K562 (cell line): ENCODE measurements at regions not wholly inside any gene's neighbourhood (a gene's known extent, or its start where the extent isn't known, plus 50 kb on each side); places are given as distances from the start of the nearest gene placed in this dataset.
A peak's percentile ranks its signal among the peaks of the same experiment; 100 is the strongest.

Experiments
- BRD9 ChIP-seq: fragments of 450-650 bp; IDR thresholded peaks from 2 replicates; pipeline ENCODE4 v1.6.1; 2018; ENCODE audit warnings: low read depth; ENCODE audit not compliant: partially characterized antibody
- CBFB ChIP-seq: sonication (generic); formaldehyde crosslinking; IDR thresholded peaks from 2 replicates; pipeline ENCODE4 v1.4.0; 2020; ENCODE audit warnings: mild to moderate bottlenecking, missing genetic modification reagents
- CBX5 ChIP-seq: IDR thresholded peaks from 2 replicates; pipeline ENCODE4 v1.6.1; 2014; ENCODE audit warnings: low read depth, borderline replicate concordance
- FOXM1 ChIP-seq, 2 experiments: fragments of 450-650 bp in 1 of 2; sonication (generic) in 1 of 2; formaldehyde crosslinking in 1 of 2; IDR thresholded peaks; 2 replicates each; pipeline versions ENCODE4 v1.6.1 to v1.9.0; 2017 to 2022; ENCODE audit warnings: low read depth in 2 of 2, mild to moderate bottlenecking in 2 of 2, missing genetic modification reagents in 1 of 2, moderate library complexity in 1 of 2
- JUN ChIP-seq, 2 experiments: sonication (generic) in 1 of 2; formaldehyde crosslinking in 1 of 2; IDR thresholded peaks; 2 replicates each; pipeline versions ENCODE4 v1.6.1 to v1.8.0; 2012 to 2022; ENCODE audit warnings: borderline replicate concordance in 2 of 2, mild to moderate bottlenecking in 2 of 2, improper control_type of control experiment in 1 of 2, low read depth in 1 of 2, low read length in 1 of 2, missing genetic modification reagents in 1 of 2
- KDM1A ChIP-seq, 2 experiments: fragments of 450-650 bp; IDR thresholded peaks; 2 replicates each; pipeline ENCODE4 v1.6.1; 2016; ENCODE audit warnings: mild to moderate bottlenecking in 2 of 2
- KLF6 ChIP-seq: fragments of 250-450 bp; sonication (Bioruptor Pico); IDR thresholded peaks from 2 replicates; pipeline ENCODE4 v1.4.0; 2020; ENCODE audit warnings: mild to moderate bottlenecking, moderate library complexity, borderline replicate concordance
- MAZ ChIP-seq, 2 experiments: fragments of 450-650 bp in 1 of 2; sonication (generic) in 1 of 2; formaldehyde crosslinking; IDR thresholded peaks in 1 of 2; conservative IDR thresholded peaks in 1 of 2; 2 replicates each; pipeline versions ENCODE4 v1.4.0 to v1.5.0; 2020; ENCODE audit warnings: mild to moderate bottlenecking in 1 of 2, missing genetic modification reagents in 1 of 2
- MTA1 ChIP-seq: fragments of 450-650 bp; IDR thresholded peaks from 2 replicates; pipeline ENCODE4 v1.6.1; 2017; ENCODE audit warnings: borderline replicate concordance
- MYNN ChIP-seq, 2 experiments: sonication (generic); formaldehyde crosslinking in 1 of 2; IDR thresholded peaks; 2 replicates each; pipeline versions ENCODE4 v1.5.0 to v1.6.1; 2016 to 2020; ENCODE audit warnings: antibody characterized with exemption in 1 of 2, missing genetic modification reagents in 1 of 2
- PHB2 ChIP-seq: fragments of 450-650 bp; IDR thresholded peaks from 2 replicates; pipeline ENCODE4 v1.6.1; 2017; ENCODE audit warnings: low read depth
- PRPF4 ChIP-seq: fragments of 200-400 bp; formaldehyde crosslinking; IDR thresholded peaks from one replicate; pipeline ENCODE4 v1.6.1; 2017; ENCODE audit warnings: low read length, low read depth, mild to moderate bottlenecking; ENCODE audit not compliant: insufficient read depth, poor library complexity, severe bottlenecking
- RB1 ChIP-seq: fragments of 450-650 bp; IDR thresholded peaks from 2 replicates; pipeline ENCODE4 v1.6.1; 2017; ENCODE audit warnings: low read depth, mild to moderate bottlenecking
- RCOR1 ChIP-seq, 2 experiments: IDR thresholded peaks; 2 replicates each; pipeline ENCODE4 v1.6.1; 2012; ENCODE audit warnings: low read depth in 2 of 2, low read length in 2 of 2, borderline replicate concordance in 1 of 2, improper control_type of control experiment in 1 of 2
- RFX7 ChIP-seq: fragments of 250-450 bp; sonication (Bioruptor Pico); IDR thresholded peaks from 2 replicates; pipeline ENCODE4 v1.5.1; 2021; ENCODE audit warnings: mild to moderate bottlenecking
- SMAD3 ChIP-seq: fragments of 450-650 bp; formaldehyde crosslinking; conservative IDR thresholded peaks from 2 replicates; pipeline ENCODE4 v1.4.0; 2020; ENCODE audit warnings: mild to moderate bottlenecking
- SREBF1 ChIP-seq: fragments of 150-350 bp; IDR thresholded peaks from 2 replicates; pipeline ENCODE4 v1.6.1; 2014; ENCODE audit warnings: antibody characterized with exemption, low read depth, low read length, borderline replicate concordance
- TAF9B ChIP-seq: fragments of 450-650 bp; IDR thresholded peaks from 2 replicates; pipeline ENCODE4 v1.6.1; 2018; ENCODE audit warnings: mild to moderate bottlenecking; ENCODE audit not compliant: partially characterized antibody
- TFAP4 ChIP-seq: sonication (generic); formaldehyde crosslinking; IDR thresholded peaks from 2 replicates; pipeline ENCODE4 v1.8.0; 2022; ENCODE audit warnings: missing genetic modification reagents, mild to moderate bottlenecking, moderate library complexity, borderline replicate concordance
- XRCC3 ChIP-seq: fragments of 450-650 bp; IDR thresholded peaks from 2 replicates; pipeline ENCODE4 v1.6.1; 2017; ENCODE audit warnings: mild to moderate bottlenecking, moderate library complexity
- TF ChIP-seq, protein P1 (sequence below): IDR thresholded peaks from 2 replicates; pipeline ENCODE4 v1.6.1; 2012; ENCODE audit warnings: low read depth, low read length, improper control_type of control experiment, borderline replicate concordance
- TF ChIP-seq, protein P2 (sequence below): sonication (generic); formaldehyde crosslinking; IDR thresholded peaks from 2 replicates; pipeline ENCODE4 v1.9.0; 2022; ENCODE audit warnings: mild to moderate bottlenecking, missing genetic modification reagents
- TF ChIP-seq, protein P3 (sequence below): fragments of 250-450 bp; sonication (Bioruptor Pico); IDR thresholded peaks from 2 replicates; pipeline ENCODE4 v1.5.0; 2021
- TF ChIP-seq, protein P4 (sequence below): IDR thresholded peaks from 3 replicates; pipeline ENCODE4 v1.6.1; 2011; ENCODE audit warnings: borderline replicate concordance, mild to moderate bottlenecking; ENCODE audit not compliant: insufficient read length, insufficient read depth

DNA sequence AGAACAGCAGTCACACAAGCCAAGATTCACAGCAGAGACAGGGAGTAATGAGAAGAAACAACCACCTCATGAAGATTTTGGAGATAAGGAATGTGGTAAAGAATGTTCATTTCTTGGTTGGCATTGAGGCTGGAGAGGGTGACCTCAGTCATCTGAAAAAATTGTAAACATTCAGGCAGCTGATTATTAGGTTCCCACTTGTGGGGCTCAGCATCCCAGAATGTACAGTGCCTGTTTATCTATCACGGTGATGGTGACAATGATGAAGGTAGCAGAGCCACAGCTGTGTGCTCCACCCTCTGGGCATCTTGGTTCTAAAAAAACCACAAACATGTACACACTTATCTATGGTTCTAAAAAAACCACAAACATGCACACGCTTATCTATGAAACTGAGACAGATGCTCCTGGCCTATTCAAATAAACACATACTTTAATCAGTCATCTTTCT is 143.9 kb upstream of the MOCS2 start (continued):
- TF ChIP-seq, protein P1, sequence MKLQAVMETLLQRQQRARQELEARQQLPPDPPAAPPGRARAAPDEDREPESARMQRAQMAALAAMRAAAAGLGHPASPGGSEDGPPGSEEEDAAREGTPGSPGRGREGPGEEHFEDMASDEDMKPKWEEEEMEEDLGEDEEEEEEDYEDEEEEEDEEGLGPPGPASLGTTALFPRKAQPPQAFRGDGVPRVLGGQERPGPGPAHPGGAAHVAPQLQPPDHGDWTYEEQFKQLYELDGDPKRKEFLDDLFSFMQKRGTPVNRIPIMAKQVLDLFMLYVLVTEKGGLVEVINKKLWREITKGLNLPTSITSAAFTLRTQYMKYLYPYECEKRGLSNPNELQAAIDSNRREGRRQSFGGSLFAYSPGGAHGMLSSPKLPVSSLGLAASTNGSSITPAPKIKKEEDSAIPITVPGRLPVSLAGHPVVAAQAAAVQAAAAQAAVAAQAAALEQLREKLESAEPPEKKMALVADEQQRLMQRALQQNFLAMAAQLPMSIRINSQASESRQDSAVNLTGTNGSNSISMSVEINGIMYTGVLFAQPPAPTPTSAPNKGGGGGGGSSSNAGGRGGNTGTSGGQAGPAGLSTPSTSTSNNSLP = no peak
- TF ChIP-seq, protein P2, sequence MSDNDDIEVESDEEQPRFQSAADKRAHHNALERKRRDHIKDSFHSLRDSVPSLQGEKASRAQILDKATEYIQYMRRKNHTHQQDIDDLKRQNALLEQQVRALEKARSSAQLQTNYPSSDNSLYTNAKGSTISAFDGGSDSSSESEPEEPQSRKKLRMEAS (CRISPR knock-in tag) = no peak
- TF ChIP-seq RB1 (no peak), XRCC3 (no peak), KLF6 (CRISPR knock-in tag) (no peak), BRD9 (no peak), SMAD3 (CRISPR knock-in tag) (no peak), MAZ (CRISPR knock-in tag; conservative IDR thresholded peaks at IDR 0.05 in 1 of 2, IDR thresholded peaks at IDR 0.05 in 1 of 2) (no peak), KDM1A (IDR thresholded peaks at IDR 0.05) (0 out of 4 replicates have a peak, but pooled peaks of 1 of the 2 experiments have one; percentile 16), MTA1 (no peak), RFX7 (CRISPR knock-in tag) (no peak), PRPF4 (no peak), MYNN (IDR thresholded peaks at IDR 0.05) (no peak), MYNN (CRISPR knock-in tag; IDR thresholded peaks at IDR 0.05) (no peak), PHB2 (no peak), SREBF1 (no peak), CBFB (CRISPR knock-in tag) (no peak), FOXM1 (IDR thresholded peaks at IDR 0.05; ENCODE audit: low read depth) (no peak), FOXM1 (CRISPR knock-in tag; IDR thresholded peaks at IDR 0.05; ENCODE audit: low read depth) (no peak), TAF9B (no peak), RCOR1 (IDR thresholded peaks at IDR 0.05; ENCODE audit: borderline replicate concordance in 1 of 2, low read depth in 2 of 2, low read length in 2 of 2) (0 out of 4 replicates have a peak, but pooled peaks of 1 of the 2 experiments have one; percentile 25), JUN (IDR thresholded peaks at IDR 0.05; ENCODE audit: borderline replicate concordance, low read depth, low read length) (no peak), JUN (CRISPR knock-in tag; IDR thresholded peaks at IDR 0.05; ENCODE audit: borderline replicate concordance) (no peak), TFAP4 (CRISPR knock-in tag) (no peak), CBX5 (no peak)
- TF ChIP-seq, protein P3, sequence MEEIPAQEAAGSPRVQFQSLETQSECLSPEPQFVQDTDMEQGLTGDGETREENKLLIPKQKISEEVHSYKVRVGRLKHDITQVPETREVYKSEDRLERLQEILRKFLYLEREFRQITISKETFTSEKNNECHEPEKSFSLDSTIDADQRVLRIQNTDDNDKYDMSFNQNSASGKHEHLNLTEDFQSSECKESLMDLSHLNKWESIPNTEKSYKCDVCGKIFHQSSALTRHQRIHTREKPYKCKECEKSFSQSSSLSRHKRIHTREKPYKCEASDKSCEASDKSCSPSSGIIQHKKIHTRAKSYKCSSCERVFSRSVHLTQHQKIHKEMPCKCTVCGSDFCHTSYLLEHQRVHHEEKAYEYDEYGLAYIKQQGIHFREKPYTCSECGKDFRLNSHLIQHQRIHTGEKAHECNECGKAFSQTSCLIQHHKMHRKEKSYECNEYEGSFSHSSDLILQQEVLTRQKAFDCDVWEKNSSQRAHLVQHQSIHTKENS (CRISPR knock-in tag) = no peak
- TF ChIP-seq, protein P4, sequence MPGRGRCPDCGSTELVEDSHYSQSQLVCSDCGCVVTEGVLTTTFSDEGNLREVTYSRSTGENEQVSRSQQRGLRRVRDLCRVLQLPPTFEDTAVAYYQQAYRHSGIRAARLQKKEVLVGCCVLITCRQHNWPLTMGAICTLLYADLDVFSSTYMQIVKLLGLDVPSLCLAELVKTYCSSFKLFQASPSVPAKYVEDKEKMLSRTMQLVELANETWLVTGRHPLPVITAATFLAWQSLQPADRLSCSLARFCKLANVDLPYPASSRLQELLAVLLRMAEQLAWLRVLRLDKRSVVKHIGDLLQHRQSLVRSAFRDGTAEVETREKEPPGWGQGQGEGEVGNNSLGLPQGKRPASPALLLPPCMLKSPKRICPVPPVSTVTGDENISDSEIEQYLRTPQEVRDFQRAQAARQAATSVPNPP = no peak
